CD4-positive, alpha-beta T cell treated with Interferon gamma for 1 hour (primary cell): ENCODE measurements at regions not wholly inside any gene's neighbourhood (a gene's known extent, or its start where the extent isn't known, plus 50 kb on each side); places are given as distances from the start of the nearest gene placed in this dataset.

Experiments
- DNase-seq: peaks from one replicate; pipeline ENCODE4 v3.0.0-alpha.2; 2020

- DNase-seq: no peak
Observed at GRCh38 chr6:1554141-1554475, 55.6 kb upstream of the FOXC1 start.

GRCh38 chr6:1554476-1555310, 55.0 kb upstream of the FOXC1 start:
- DNase-seq: peak; percentile 67

GRCh38 chr6:1558388-1558787, 51.3 kb upstream of the FOXC1 start:
- no peak for DNase-seq
